ENCODE measurements at regions not wholly inside any gene's neighbourhood (a gene's known extent, or its start where the extent isn't known, plus 50 kb on each side); places are given as distances from the start of the nearest gene placed in this dataset.

DNA sequence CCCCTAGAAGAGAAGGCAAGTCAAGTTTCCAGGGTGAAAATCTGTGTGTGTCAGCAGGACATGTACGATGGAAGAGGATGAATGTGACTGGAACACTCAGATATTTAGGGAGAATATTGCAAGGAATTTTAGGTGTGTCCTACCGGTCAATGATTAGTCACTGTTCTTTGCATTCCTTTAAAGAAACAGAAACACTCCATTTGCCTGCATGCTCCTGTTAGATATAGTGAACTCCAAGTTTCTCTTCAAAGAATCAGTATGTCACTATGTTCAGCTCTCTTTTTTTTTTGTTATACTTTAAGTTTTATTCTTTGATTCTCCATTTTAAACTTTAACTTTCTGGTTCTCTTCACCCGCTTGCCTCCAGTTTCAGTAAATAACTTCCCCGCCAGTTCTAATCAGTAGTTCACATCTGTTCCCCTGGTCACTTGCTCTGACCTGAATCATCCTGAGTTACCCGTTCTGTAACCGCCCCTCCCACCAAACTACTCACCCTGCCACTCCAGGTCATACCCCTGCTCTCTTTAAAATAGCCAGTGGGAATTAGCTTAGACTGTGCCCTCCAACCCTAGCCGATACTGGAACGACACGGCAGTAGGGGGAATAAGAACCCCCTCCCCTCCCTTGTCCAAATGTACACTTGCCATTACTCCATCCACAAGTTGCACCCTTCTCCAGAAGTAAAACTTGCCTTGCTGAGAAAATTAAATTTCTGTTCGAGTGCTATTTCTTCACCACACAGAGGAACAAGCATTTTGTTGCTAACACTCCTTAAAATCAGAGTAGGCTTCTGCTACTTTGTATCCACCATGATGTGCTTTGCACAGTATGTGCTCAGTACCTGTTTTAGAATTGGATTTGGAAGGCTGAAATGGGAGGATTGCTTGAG is 268.4 kb downstream of the METTL4 start:
- peak in 1 of 2 donors; percentile 54 for DNase-seq (ENCODE audit: low read depth in 2 of 2)

DNA sequence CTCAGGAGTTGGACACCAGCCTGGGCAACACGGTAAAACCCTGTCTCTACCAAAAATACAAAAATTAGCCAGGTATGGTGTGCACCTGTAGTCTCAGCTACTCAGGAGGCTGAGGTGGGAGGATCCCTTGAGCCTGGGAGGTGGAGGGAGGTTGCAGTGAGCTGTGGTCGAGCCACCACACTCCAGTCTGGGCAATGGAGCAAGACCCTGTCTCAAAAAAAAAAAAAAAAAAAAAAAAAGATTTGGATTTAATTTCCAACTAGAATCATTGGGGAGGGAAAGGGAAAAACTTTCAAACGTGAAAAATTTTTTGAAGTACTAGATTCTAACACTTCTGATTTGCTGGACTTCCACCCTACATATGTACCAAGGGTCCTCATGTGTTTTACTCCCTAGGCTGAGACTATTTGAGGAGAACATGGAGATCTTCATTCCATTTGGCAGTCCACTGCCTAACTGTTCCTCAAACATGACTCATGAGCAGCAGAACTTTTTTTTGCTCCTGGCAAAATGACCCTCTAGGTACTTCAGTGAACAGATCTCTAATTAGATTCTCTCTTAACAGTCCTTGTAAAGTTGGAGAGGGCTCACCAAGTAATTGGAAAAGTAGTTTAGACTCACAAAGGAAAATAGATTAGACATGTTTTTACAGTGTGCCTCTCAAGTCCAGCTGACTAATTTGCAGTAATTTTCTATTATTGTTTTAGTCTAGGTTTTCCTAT is 267.6 kb downstream of the METTL4 start:
- peak; percentile 40 to 68 for DNase-seq (ENCODE audit: low read depth in 2 of 2)

DNA sequence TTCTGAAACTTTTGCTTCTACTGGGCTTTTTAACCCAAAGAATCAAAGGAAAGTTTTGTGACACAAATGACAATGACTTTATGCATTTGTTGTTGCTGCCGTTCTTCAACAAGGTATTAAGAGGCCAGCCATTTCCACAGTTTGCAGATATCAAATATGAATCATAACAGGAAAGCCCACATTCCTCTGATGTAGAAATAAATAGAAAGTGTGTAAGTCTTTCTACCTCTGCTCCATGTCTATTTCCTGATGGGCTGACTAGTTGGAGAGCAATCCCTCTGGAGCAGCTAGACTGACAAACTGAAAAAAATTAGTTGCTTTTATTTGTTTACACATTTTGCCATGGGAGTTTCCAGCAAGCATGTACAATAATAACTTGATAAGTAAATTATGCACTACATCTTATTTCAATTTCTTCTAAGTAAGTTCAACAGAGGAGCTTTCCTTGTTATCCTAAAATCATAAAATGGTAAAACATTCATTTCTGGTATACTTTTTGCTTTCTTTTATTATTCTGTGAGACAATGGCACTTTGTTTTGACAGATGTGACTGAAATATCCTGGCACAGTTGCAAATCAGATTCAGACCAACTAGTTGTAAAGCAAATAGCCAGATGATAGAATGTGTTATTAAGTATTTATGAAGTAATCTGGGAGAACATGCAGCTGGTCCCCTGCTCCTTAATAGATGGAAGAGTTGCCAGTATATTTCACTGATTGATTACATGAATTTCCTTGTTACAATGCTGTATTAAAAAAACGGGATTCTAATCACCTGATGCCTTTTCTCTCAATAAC is 266.7 kb downstream of the METTL4 start:
- DNase-seq (ENCODE audit: low read depth in 2 of 2), result peak; percentile 88 to 93

DNA sequence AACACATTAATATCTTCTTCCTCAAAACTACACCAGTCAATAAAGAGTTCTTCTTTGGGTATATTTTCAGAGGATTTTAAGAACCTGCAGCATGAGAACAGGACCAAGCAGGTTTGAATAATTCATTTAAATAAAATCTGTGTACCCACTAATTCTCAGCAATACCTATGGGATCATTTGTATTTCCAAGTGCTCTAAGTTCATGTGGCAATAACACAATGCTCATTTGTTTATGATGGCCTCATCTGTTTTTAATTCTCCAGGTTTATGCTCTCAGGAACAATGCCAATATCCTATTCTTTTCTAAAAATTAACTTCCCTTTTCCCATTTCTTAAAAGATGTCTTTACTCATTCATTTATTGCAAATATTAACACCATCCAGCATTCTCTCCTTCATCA is 264.7 kb downstream of the METTL4 start:
- peak in 1 of 2 donors; percentile 10 for DNase-seq (ENCODE audit: low read depth in 2 of 2)

DNA sequence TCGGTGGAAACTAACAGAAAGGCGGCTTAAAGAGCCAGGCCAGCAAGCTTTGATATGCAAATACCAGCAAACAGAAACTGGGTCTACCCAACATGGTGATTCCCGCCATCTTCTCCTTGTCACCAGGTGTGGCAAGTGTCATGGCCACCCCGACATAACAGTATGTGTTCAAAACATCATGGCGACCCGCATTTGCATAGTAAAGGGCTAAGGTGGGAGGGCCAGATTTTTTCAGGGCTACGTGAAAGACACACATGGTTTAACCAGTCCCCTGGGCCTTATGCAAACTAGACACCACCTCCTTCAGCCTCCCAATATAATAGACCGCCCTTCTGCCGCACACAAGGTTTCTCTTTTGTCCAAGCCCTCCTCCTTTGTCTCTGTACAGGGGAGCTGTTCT is 260.4 kb downstream of the METTL4 start:
- no peak for DNase-seq (ENCODE audit: low read depth in 2 of 2)

DNA sequence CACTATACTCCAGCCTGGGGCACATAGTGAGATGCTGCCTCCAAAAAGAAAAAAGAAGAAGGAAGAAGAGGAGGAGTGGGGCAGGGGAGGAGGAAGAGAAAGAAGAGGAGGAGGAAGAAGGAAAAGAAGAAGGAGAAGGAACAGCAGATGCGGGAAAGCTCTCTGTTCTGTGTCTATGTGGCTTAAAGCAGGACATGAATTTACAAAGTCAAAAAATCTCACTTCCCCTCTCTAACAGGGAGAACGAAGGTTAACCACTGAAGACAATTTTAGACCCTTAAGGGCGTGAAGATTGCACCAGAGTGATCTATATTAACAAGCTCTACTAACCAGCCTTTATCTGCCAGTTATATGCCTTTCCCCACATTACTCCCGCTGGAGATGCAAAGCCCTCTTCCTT is 258.9 kb downstream of the METTL4 start:
- DNase-seq (ENCODE audit: low read depth in 2 of 2), result no peak

DNA sequence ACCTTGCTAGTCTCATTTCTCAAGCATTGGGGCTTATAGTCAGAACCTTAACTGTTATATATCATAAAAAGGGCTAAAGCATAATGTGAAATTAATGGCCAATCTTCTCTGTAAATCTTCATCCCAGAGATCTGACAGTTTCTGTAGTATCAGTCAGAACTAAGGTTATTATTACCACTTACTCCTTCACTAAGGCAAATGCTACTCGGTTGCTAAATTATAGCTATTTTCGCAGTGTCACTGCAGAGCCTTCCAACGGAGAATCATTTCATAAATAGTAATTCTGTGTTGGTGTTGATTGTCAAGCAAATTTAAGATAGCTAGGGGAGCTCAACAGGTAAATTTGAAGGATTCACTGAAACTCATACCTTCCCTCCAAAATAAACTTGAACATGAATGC is 258.0 kb downstream of the METTL4 start:
- no peak for DNase-seq (ENCODE audit: low read depth in 2 of 2)

DNA sequence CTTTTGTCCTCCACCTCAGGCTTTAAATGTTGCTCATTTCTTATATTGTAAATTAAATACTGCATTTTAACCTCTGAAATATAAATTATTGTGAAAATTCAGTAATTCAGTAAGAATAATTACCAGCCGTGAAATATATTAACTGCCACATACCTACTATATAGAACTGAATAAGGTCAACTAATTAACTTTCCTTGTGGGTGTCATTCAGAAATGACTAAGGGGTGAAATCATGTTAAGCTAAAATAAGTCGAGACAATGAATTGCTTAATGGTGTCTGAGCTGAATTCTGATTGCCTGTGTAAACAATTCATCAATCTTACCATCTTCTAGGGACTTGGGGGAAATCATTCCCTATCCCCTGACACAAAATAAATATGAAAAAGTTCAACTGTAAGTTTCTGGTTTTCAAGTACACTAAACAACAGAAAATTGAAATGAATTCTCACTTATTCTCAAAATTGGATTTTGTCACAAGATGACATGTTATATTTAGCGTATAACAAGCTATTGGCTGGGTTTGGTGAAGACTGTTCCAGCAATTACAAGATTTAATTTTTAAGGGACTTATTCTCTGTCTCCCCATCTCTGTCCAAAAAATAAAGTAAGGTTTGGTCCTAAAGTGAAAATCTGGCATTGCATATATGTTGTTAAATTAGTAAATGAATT is 255.1 kb downstream of the METTL4 start:
- no peak for DNase-seq (ENCODE audit: low read depth in 2 of 2)

DNA sequence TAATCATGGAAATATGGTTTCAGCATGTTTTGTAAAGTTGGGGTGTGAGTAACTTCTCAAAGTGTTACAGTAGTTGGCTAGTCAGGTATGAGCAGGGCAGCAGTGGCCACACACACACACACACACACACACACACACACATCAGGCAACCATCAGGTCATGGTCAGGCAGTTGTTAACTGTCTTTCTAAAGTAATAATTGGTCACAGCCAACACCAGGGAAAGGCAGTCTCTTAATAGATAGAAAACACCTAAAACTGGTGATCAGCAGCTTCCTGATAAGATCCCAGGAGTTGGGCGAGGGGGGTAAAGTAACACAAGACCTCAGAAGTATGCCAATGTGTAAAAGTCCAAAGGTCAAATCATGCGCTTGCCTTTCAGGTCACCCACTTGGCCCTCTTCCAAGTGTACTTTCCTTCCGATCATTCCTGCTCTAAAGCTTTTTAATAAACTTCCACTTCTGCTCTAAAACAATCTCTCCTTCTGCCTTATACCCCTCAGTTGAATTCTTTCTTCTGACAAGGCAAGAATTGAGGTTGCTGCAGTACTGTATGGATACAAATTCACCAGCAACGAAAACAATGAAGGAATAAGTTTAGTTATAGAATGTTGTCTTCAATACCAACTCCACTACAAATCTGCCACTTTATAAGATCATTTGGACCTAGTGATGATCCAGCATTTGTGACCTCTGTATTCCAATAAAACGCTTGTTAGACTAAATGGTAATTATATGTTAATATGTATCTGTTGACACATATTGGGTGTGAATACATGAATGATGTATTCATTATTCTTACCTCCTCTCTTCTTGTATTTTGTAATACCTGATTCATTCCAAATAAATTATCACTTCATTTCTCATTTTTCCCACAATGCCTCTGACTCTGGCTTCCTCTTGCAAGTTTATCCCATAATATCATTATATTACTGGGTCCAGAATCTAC is 254.3 kb downstream of the METTL4 start:
- peak in 1 of 2 donors; percentile 32 for DNase-seq (ENCODE audit: low read depth in 2 of 2)

DNA sequence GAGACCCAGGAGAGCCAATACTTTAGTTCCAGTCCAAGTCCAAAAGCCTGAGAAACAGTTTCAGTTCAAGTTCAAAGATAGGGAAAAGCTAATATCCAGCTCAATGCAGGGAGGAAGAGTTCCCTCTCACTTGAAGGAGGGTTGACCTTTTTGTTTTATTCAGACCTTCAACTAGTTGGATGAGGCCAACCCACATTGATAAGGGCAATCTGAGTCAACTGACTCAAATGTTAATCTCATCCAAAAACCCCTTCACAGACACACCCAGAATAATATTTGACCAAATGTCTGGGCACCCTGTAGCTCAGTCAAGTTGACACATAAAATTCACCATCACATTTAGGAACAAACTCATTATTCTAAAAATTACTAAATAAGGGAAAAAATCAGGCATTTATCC is 246.8 kb downstream of the METTL4 start:
- DNase-seq (ENCODE audit: low read depth in 2 of 2), result no peak

DNA sequence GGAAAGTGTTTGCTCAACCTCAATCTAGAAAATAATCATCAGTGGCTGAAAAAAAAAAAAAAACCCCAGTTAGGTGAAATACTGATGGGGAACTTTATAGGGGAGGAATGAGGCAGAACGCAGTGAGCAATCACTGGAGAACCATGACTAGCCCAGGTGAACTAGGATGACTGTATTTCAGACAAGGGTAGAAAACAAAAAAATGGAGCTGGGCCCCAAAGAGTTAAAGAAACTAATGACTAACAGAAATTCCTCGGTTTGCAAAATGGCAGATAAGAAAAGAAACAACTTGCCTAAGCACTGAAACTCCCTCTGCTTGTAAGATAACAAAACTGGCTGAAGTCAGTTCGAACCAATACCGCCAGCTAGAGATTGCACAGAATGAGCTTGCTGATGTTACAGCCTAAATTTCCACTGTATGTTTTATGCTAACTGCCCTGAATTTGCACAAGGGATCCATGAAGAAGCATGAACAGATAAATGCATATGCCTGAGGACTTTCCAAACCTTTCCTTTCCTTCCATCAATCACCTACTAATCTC is 245.9 kb downstream of the METTL4 start:
- no peak for DNase-seq (ENCODE audit: low read depth in 2 of 2)

DNA sequence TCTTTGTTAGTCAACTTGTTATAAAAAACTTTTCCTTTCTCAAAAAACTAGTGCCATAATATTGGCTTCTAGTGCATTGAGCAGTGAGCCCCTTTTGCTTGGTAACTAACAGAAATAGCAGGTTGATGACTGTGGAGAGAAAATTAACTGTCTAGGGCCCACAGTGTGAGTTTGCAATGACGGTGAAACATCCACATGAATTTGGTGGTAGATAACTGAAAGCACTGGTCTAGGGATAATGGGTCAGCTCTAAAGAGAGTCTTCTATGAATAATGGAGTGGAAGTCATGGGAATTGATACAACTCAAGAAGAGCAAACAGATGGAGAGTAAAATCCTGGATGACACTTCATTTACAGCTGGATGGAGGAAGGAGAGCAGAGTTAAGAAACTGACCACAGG is 245.4 kb downstream of the METTL4 start:
- DNase-seq (ENCODE audit: low read depth in 2 of 2), result no peak

DNA sequence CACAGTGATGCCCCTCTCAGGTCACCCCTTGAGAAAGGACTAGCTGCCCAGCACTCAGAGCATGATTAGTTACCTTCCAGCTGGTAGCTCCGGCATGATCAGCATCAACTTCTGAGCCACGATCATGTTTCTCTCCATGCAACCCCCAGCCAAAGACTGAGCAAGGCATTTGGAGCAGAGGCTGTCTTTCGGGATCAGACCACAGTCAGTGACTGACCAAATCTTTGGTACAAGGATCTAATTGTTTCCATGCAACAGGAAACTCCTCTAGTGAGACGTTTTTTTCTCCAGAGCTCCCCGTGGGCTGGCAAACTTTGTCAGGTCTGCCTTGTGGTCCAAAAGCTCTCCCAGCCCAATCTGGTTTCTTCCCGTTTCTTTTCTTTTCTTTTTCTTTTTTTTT is 244.3 kb downstream of the METTL4 start:
- no peak for DNase-seq (ENCODE audit: low read depth in 2 of 2)

DNA sequence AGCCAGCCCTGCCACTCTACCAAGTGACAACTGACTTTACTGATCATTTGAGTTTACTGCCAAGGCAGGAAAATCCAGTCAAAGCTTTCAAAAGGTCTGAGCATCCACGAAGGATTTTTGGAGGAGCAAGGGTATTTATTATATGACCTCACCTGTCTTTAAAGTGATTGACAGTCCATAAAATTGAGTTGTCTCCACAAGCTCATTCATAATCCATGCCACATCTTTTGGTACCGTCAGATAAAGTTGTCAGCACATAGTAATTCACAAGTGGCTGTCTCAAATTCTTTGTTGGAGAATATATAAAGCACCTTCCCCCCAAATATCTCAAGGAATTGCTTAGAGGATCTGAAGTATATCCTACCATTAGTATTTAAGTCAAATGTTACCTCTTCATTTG is 240.5 kb downstream of the METTL4 start:
- no peak for DNase-seq (ENCODE audit: low read depth in 2 of 2)

DNA sequence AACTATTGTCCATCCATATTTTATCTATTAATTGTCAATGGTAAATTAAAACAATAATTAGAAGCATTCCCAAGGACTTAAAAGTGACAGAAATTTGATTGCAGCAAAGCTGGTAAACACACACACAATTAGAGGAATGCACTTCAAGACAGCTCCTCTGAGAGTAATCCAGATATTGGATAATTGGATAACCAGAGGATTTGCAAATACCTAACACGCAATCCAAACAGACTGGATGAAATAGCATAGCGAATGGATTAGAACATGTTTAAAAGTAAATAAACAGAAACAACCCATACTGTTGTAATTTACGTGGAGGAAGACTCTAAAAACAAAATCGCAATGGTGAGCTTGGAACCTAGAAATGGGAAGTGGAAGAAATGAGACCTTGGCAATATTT is 239.8 kb downstream of the METTL4 start:
- DNase-seq (ENCODE audit: low read depth in 2 of 2), result no peak

DNA sequence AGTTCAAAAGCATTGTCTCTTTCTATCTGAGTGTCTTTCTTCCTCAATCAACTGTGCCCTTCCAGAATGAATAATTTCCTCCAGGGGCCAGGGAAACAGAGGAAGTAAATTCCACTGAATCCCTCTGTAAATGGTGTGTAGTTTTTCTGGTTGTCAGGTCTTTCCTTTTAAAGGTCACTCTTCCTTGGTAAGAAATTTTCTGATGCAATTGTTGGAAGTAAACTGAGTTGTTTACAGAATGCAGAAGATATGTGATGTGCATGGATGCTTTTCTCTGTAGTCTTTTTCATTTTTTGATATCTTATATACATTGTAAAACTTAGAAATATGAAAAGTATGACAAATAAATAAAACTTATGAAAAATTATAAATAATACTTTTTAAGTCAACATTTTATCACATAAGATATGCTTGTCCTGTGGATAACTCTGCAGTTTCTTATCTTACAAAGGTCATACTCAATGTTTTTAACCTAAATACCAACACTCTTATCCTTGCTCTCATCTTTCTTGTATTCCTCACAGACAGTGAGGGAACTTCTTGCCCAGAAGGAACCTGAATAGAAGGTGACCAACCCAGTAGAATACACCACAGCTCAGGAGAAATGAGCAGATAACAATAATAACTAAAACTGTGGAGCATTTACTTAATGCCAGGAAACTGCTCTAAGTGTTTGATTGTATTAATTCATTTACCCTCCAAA is 234.5 kb downstream of the METTL4 start:
- no peak for DNase-seq (ENCODE audit: low read depth in 2 of 2)

DNA sequence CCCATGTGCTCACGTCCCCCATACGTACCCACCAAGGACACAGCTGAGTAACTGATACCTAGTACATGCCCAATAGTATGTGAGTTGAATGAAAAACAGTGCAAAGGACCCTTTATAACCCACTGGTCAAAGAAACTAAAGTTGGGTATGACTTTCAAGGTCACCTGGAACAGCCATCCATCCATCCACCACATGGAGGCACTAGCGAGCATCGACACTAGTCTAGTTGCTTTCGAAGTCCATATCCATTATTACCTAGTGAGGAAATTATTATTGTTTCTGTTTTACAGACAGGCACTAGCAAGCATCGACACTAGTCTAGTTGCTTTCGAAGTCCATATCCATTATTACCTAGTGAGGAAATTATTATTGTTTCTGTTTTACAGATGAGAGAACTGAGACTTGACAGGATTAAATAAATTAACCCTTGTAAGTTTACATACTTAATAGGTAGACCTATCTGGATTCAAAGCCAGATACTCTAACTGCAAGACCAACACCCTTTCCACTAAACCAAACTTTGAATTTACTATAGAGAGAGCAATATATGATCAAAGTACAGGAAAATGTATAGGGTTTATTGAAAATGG is 233.7 kb downstream of the METTL4 start:
- DNase-seq (ENCODE audit: low read depth in 2 of 2), result peak in 1 of 2 donors; percentile 20

DNA sequence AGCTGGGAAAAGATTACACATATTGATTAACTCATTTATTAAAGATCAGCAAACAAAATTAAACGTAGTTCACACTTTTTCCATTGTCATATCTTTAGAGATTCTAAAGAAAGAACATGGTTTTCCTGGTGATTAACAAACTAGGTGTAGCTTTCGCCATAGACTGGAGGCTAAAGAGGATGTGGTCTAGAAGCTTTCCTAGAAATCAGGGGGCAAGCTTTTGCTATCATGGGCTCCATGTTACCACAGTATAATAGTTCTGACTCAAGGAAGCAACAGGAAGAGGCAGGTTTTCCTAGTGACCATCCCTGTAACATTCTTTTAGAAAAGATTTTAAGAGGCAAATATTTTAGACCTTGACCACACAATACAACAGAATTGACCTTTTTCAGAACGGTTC is 232.7 kb downstream of the METTL4 start:
- no peak for DNase-seq (ENCODE audit: low read depth in 2 of 2)

DNA sequence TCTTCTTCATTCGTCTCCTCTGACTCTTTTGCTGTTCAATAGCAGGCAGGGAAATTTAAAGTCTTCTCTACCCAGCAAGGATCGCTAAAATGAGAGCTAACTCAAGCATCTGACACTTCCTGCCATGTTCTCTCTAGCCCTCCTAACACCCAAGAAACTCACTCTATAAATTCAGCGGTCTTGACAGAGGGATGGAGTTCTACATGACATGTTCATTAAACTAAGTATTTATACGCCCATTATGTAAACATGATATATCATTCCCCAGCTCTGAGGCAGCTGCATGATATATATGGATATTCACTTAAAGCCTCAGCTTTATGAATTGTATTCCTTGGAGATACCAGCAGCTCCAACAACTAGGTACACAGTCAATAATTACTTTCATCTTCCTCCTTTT is 231.0 kb downstream of the METTL4 start:
- DNase-seq (ENCODE audit: low read depth in 2 of 2), result no peak

Measured in dermis microvascular lymphatic vessel endothelial cell (primary cell).